Stimulated activated naive CD8-positive, alpha-beta T cell treated with anti-CD3 and anti-CD28 coated beads, Interleukin-15, amount 100 ng/mL, for 72 hours (primary cell): ENCODE measurements at regions not wholly inside any gene's neighbourhood (a gene's known extent, or its start where the extent isn't known, plus 50 kb on each side); places are given as distances from the start of the nearest gene placed in this dataset.
A peak's percentile ranks its signal among the peaks of the same experiment; 100 is the strongest.

Experiments
- ATAC-seq: fragments of 150-1000 bp; cut with Tn5 transposase; 2 replicates; pipeline ENCODE4 v1.10.0; 2021; ENCODE audit warnings: mild to moderate bottlenecking, moderate library complexity
- DNase-seq, 2 donors: peaks; one replicate each; pipeline ENCODE4 v3.0.0; 2021 to 2022
- H3K27ac Mint-ChIP-seq, 2 donors: one replicate each; pipeline ENCODE4 v1.8.0; 2022; ENCODE audit warnings: mild to moderate bottlenecking in 2 of 2, mixed read lengths in 2 of 2, moderate library complexity in 2 of 2
- H3K27me3 Mint-ChIP-seq: one replicate; pipeline ENCODE4 v1.8.0; 2022; ENCODE audit warnings: mixed read lengths
- H3K4me1 Mint-ChIP-seq: one replicate; pipeline ENCODE4 v1.8.0; 2022; ENCODE audit warnings: mild to moderate bottlenecking, mixed read lengths
- H3K4me3 Mint-ChIP-seq, 2 donors: one replicate each; pipeline ENCODE4 v1.8.0; 2022; ENCODE audit warnings: mild to moderate bottlenecking in 2 of 2, mixed read lengths in 2 of 2, moderate library complexity in 1 of 2
- H3K9me3 Mint-ChIP-seq, 2 donors: one replicate each; pipeline ENCODE4 v1.8.0; 2022; ENCODE audit warnings: mixed read lengths in 2 of 2

DNA sequence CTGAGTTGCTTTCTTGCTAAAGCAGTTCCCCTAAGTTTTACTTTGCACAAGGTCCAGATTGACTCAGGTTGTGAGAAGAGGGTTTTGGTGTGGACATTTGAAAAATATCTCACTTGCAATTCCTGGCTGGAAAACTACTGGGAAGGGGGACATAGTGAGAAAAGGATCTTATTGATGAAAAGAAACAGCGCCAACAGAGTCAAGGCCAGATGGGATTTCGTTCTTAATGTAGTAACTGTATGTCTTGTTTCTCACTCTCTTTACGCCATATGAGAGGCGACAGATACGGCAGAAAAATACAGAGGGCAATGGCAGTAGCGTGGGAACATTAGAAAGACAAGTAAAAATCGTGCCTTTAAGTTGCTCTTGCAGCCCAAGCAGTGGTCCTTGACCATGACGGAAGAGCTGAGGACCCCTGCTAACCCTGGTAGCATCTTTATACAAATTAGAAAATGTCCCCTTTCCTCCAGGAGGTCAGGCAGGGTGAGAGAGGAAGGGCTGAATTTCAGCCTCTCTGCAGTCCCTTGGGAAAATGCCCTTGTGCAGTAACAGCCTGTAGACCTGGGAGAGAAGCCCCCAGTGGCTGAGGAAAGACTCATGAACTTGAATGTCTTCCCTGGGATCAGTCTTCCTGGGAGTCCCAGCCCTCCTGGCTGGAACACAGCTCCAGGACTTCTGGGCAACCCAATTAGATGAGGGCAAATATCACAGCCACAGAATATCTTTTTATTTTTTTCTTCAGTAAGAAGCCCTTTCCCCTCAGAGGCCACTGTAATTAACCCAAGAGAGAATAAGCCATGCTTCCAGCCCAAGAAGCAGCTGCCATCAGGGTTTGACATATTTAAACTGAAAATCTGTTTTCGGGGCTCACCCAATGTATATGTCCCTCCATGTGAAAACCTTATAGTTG lies 113.4 kb downstream of the CD47 start:
- H3K4me3 Mint-ChIP-seq, result no peak overlapping the region
- no peak for ATAC-seq
- H3K27ac Mint-ChIP-seq, result no peak overlapping the region
- H3K27me3 Mint-ChIP-seq, result no peaks in the 10 kb centered on the region
- no peaks in the 10 kb centered on the region for H3K9me3 Mint-ChIP-seq
- DNase-seq, result no peak
- H3K4me1 Mint-ChIP-seq, result peaks cover 53% of the 10 kb centered on the region

DNA sequence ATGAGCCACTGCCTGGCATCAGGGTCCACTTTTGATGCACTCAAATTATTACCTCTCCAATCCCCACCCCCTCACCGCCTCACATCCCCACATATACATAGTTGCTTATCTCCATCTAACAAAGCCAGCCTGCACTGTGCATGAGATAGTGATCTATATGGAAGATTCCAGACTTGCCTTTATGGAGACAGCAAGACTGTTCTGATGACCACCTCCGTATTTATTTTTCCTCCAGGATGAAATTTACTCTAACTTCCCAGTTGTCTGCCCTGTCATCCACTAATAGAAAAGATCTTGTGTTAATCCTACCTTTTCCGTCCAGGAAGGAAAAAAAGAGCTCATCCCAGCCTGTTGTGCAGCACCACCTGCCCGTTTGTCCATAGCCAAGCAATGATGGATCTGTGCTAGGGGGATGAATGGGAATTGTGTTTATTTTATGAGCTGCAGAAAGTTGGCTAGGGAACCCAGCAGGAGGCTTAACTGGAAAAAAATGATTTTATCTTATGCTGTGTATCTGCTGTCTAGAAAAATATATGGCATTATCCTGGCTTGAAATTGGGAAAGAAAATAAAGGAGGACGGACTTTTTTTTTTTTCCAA lies 114.5 kb downstream of the CD47 start:
- H3K4me1 Mint-ChIP-seq, result peaks cover 53% of the 10 kb centered on the region
- DNase-seq, result no peak

DNA sequence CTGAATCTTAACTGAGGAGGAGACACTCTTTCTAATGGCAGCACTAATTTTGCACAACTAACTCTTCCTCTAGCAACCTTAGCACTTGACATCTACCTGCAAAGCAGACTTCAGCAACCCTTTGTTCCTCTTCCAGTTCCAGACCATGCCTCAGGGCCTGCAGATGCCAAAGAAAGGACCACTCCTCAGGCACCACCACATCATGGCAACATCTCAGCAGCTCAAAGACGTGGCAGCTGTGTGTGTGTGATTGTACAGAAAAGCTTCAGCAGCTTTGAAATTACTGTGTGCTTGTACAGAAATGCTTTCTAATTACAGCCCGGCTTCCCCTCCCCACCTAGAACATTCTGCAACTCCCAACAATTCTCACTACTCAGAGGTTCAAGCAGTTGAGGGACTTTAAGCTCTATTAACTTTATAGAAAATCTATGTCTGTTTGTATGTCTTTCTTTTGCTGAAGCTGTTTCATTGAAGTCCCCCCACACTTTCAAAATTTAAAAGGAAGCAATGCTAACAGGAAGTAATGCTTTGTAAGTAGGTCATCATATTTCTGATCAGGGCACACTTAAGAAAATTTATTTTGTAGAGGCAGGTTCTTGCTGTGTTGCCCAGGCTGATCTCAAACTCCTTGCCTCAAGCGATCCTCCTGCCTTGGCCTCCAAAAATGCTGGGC lies 115.2 kb downstream of the CD47 start:
- DNase-seq, result no peak
- peak overlapping the region in 1 of 2 donors; percentile 42 for H3K27ac Mint-ChIP-seq
- H3K27me3 Mint-ChIP-seq, result no peaks in the 10 kb centered on the region
- no peak overlapping the region for H3K4me3 Mint-ChIP-seq
- ATAC-seq, result no peak
- no peaks in the 10 kb centered on the region for H3K9me3 Mint-ChIP-seq
- peaks cover 56% of the 10 kb centered on the region for H3K4me1 Mint-ChIP-seq

More for the DNA sequence above, 114.5 kb downstream of the CD47 start:
- no peak for ATAC-seq
- H3K9me3 Mint-ChIP-seq, result no peaks in the 10 kb centered on the region
- no peak overlapping the region for H3K4me3 Mint-ChIP-seq
- peak overlapping the region in 1 of 2 donors; percentile 36 for H3K27ac Mint-ChIP-seq
- no peaks in the 10 kb centered on the region for H3K27me3 Mint-ChIP-seq

DNA sequence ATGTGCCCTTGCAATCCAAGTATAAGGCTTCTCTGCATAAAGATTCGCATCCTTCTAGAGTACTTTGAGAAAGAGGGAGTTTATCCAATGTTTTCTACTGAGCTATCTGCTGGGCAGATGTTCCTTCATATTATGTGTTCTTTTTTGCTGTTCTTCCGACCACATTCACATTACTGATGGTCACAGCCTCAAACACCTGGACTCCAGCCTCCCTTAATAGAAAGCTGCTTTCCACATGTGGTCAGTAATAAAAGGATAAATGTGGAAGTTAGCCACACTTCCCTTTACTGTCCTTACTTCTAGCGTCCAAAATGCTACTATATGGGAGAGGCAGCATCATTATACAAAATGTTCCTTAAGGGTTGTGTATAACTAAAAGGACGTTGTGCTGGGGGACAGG lies 116.9 kb downstream of the CD47 start:
- Mint-ChIP-seq H3K27me3 (no peaks in the 10 kb centered on the region), H3K9me3 (no peaks in the 10 kb centered on the region), H3K4me1 (peaks cover 61% of the 10 kb centered on the region), H3K4me3 (no peak overlapping the region), H3K27ac (no peak overlapping the region)
- no peak for ATAC-seq
- no peak for DNase-seq

DNA sequence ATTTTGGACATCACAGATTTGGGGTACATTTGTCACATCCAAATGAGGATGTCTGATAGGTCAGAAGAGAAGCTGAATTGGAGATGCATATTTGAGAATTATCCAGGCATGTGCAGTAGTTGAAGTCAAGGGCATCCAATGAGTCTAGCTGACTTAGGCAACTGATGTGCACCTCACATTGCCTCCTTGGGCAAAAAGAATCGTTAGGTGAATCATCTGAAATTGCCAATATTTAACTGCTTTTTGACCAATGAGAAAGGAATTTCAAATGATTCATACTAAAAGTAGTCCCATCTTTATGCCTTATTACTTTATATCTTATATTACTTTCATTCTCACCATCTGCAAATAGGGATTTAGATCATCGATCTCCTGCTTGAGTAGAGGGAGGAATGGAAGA lies 117.7 kb downstream of the CD47 start:
- Mint-ChIP-seq H3K9me3 (no peaks in the 10 kb centered on the region), H3K4me1 (peaks cover 58% of the 10 kb centered on the region), H3K27me3 (no peaks in the 10 kb centered on the region), H3K27ac (no peak overlapping the region), H3K4me3 (no peak overlapping the region)
- ATAC-seq (no peak), DNase-seq (no peak)

DNA sequence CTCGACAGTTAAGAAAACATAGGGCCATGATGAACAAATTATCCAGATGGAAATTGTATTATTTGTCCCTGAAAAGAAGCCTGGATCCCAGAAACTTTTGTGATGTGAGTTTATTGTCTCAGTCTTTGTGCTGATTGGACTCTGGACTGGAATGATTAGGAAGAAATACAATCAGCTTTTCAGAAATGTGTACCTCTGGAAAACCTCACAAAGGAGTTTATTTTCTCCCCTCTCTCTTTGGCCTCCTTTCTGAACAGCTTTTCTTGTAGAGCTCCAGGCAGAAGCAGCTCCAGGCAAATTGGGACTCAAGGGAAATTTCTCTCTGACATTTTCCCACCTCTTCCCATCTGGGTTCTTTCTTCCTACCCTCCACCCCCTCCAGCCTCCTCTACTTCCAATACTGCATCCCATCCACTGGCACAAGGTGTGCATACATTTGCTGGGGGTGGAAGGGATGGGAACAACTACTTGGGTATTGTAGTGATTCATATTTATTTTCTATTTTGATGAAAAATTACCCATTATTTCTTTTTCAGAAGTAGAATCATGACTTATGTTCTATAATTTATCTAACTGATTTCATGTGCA lies 119.7 kb downstream of the CD47 start:
- H3K27ac Mint-ChIP-seq, result no peak overlapping the region

DNA sequence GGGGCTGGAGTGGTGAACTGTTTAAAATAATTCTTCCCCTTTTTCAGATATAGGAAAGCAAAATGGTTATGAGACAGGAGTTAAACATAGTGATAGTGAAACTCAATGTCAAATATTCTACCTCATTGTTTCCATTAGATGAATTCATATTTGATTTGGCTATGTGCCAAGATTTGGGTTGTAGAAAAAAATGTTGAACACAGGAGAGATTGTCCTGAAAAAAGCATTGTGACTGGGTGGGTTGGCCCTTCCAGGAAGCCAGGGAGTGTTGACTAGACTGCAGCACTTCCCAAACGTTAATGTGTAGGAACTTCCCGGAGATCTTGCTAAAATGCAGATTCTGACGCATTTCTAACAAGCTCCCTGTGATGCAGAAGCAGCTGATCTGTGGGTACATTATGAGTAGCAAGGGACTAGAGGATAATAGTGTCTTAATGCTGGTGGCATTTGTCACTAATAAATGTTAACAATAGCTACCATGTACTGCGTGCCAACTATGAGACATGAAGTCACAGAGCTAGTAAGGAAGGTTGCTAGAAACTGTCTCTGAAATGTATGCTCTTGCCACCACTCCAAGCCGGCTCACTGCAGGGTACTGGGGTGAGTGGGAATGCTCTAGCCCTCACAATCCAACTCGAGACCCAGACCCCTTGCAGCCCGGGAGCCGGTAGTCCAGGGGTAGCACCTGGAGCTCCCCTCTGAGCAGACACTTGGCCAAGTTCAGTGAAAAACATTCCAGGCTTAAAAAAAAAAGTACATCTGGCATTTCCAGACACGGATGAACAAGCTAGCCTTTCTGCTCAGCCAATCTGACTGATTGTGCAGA lies 120.6 kb downstream of the CD47 start:
- Mint-ChIP-seq H3K27me3 (no peaks in the 10 kb centered on the region), H3K27ac (peak overlapping the region; percentile 28 to 42), H3K4me3 (no peak overlapping the region), H3K9me3 (no peaks in the 10 kb centered on the region), H3K4me1 (peaks cover 33% of the 10 kb centered on the region)
- DNase-seq (no peak), ATAC-seq (peak; percentile 56)

More for the DNA sequence above, 119.7 kb downstream of the CD47 start:
- H3K4me1 Mint-ChIP-seq, result peaks cover 41% of the 10 kb centered on the region
- DNase-seq (no peak), ATAC-seq (no peak)
- H3K27me3 Mint-ChIP-seq, result no peaks in the 10 kb centered on the region
- H3K4me3 Mint-ChIP-seq, result no peak overlapping the region
- no peaks in the 10 kb centered on the region for H3K9me3 Mint-ChIP-seq

DNA sequence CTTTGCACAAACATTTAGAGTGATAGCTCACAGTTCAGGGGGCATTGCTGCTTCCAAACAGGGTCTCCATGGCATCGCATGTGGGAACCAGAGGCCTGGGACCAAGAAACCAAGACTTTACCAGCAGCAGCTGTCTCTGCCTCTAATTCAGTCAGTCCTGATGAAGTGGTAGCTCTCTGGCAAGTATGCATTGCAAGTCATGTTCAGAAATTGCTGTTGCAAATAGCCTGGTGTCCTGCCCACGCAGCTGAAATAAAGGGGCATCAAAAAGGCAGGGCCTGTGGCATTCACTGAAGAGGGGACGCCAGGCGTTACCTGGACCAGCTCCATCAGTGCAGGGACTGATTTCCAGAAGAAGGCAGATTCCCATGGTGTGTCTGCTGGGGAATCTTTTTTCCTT lies 121.3 kb downstream of the CD47 start:
- Mint-ChIP-seq H3K9me3 (no peaks in the 10 kb centered on the region), H3K4me1 (peaks cover 30% of the 10 kb centered on the region), H3K27ac (peak overlapping the region in 1 of 2 donors; percentile 16), H3K4me3 (no peak overlapping the region), H3K27me3 (no peaks in the 10 kb centered on the region)
- DNase-seq (no peak), ATAC-seq (no peak)

DNA sequence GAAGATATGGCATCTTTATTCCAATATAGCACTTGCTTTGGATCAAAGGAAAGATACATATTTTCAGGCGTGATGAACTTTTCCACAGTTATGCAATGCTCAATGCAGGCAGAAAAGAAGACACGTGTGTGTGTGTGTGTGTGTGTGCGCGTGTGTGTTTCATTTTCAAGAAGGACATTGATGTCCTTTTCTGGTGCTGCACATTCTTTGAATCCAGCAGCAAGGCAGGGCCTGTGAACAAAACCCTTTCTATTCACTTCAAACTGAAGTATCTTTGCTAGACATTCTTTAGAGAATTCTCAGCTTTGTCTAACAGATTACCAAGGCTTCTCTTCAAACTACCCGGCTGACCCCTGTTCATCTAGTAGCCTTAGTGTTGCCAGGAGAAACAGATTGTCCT lies 124.6 kb downstream of the CD47 start:
- ATAC-seq (no peak), DNase-seq (no peak)
- Mint-ChIP-seq H3K4me1 (peaks cover 30% of the 10 kb centered on the region), H3K27me3 (no peaks in the 10 kb centered on the region), H3K27ac (no peak overlapping the region), H3K9me3 (no peaks in the 10 kb centered on the region), H3K4me3 (no peak overlapping the region)

DNA sequence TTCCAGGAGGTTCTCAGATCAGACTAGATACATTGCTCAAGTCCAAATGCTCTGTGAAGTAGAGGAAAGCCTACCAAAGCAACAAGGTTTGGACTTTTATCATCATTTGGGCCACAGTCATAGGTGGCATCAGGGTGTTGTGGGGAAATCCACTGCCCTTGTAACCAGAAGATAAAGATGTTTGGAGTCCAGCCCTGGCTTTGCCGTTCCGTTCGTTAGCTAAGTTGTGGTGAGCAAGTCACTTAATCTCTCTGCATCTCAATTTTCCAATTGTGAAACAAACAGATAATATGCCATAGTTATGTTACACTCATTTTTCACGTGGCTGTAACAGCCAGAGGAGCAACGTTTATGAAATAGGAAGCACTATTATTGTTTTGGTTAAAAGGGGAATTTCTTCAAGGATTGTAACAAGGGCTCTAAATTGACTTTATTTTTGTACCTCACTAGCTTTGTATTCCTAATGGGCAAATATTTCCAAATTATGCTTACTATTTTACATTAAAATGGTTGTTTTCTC lies 125.6 kb downstream of the CD47 start:
- no peak overlapping the region for H3K27ac Mint-ChIP-seq
- peaks cover 22% of the 10 kb centered on the region for H3K4me1 Mint-ChIP-seq
- no peaks in the 10 kb centered on the region for H3K27me3 Mint-ChIP-seq
- H3K9me3 Mint-ChIP-seq, result no peaks in the 10 kb centered on the region
- ATAC-seq, result no peak
- no peak for DNase-seq
- H3K4me3 Mint-ChIP-seq, result no peak overlapping the region

DNA sequence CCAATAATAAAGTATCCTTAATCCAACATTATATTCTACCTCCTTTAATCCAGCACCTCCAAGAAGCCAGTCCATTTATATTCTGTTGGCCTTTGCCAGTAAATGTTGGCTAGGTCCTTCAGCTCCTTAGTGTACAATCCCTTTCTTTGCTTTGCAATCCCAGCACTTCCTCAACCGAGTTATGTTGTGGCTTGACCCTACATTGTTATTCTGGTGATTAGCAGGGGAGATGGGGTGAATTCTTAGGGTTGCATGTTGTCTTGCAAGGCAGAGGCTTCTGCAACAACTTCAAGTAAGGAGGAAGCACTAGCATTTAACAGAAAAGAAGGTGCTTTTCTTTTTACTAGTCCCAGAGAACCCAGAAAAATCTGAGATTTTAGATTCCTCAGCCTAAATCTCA lies 127.2 kb downstream of the CD47 start:
- Mint-ChIP-seq H3K27me3 (no peaks in the 10 kb centered on the region), H3K4me1 (peaks cover 8% of the 10 kb centered on the region), H3K4me3 (no peak overlapping the region), H3K9me3 (peaks cover 0 to 6% of the 10 kb centered on the region in 2 donors), H3K27ac (no peak overlapping the region)
- no peak for ATAC-seq
- DNase-seq, result no peak

DNA sequence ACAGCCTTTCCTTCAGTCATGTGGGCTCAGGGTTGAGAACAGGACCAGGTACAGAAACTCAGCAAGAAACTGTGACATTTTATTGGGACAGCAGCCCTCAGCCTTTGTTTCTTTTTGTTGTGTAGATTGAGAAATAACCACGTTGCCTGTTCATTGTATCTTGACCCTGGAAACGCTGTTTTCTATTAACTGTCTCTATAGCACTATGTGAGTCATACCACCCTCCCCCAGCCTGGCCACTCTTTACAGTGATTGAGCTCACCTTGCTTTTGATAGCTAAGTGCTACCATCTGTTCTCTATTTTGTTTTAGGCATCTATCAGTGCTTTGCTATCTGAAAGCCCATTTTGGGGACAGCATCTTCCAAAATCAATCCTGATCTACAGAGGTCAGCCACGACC lies 127.9 kb downstream of the CD47 start:
- DNase-seq, result no peak
- Mint-ChIP-seq H3K27me3 (no peaks in the 10 kb centered on the region), H3K27ac (no peak overlapping the region), H3K4me1 (peaks cover 2% of the 10 kb centered on the region), H3K9me3 (peaks cover 0 to 6% of the 10 kb centered on the region in 2 donors), H3K4me3 (no peak overlapping the region)
- ATAC-seq, result no peak

DNA sequence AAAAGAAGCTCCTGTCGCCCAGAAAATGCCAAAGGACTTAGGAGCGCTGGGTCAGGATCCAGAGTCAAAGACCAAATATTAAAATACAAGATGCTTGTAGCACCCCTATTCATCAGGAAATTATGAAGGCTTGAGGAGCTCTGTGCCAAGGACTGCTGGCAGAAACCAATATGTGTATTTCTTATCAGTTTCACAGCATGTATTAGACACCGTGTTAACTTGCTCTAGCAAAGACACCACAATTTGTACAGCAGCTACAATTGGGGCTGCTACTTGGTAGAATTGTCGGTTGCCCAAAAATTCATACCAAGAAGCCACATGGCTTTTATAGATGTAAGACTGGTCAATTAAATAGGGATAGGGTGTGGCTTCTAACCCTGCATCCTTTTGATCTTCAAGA lies 128.8 kb downstream of the CD47 start:
- no peak for DNase-seq
- no peaks in the 10 kb centered on the region for H3K27me3 Mint-ChIP-seq

DNA sequence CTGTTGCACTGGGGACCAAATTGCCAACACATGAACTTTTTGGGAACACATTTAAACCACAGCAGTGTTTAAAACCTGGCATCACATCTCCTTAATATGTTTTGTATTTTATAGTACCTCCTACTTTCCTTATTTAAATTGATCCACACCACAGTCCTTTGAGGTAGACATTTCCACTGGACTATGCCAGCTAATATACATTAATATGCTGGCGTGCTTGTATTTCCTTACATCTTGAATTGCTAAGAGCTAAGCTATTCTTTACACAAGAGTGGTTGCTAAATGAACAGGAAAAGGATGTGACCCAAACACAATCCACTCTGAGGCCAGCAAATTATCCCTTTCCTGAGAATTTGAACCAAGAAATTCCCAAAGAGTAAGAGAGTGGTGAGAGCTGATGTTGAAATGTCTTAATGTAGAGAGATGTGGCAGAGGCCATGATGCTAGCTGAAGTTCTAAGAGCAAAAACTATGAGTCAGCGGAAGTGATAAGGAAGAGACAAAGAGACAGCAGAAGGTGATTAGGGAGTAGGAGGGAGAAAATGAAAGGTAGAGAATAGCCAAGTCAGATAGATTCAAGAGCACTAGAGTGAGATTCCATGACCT lies 131.2 kb downstream of the CD47 start:
- Mint-ChIP-seq H3K27me3 (no peaks in the 10 kb centered on the region), H3K9me3 (peaks cover 0 to 6% of the 10 kb centered on the region in 2 donors), H3K4me3 (no peak overlapping the region), H3K4me1 (peaks cover 18% of the 10 kb centered on the region), H3K27ac (no peak overlapping the region)
- DNase-seq, result no peak
- ATAC-seq, result no peak

More for the DNA sequence above, 128.8 kb downstream of the CD47 start:
- H3K4me1 Mint-ChIP-seq, result peaks cover 7% of the 10 kb centered on the region
- no peak overlapping the region for H3K27ac Mint-ChIP-seq
- no peak overlapping the region for H3K4me3 Mint-ChIP-seq
- peaks cover 0 to 6% of the 10 kb centered on the region in 2 donors for H3K9me3 Mint-ChIP-seq
- ATAC-seq, result no peak
